ENCODE measurements at regions not wholly inside any gene's neighbourhood (a gene's known extent, or its start where the extent isn't known, plus 50 kb on each side); places are given as distances from the start of the nearest gene placed in this dataset.
"Not testable (repeated sequence)": the region's sequence is repeated elsewhere in the genome, so short reads cannot be mapped to it uniquely, and the experiment has no call there.

DNA sequence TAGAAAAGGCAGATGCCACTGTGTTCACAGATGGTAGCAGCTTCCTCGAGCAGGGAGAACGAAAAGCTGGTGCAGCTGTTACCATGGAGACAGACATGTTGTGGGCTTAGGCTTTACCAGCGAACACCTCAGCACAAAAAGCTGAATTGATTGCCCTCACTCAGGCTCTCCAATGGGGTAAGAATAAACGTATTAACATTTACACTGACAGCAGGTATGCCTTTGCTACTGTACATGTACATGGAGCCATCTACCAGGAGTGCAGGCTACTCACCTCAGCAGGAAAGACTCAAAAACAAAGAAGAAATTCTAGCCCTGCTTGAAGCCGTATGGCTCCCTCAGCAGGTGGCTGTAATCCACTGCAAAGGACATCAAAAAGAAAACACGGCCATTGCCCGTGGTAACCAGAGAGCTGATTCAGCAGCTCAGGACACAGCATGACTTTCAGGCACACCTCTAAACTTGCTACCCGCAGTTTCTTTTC lies 197.7 kb downstream of the ZNF737 start:
- peaks cover 18% of the 10 kb centered on the region for H3K36me3 Mint-ChIP-seq (ENCODE audit: low read depth)

DNA sequence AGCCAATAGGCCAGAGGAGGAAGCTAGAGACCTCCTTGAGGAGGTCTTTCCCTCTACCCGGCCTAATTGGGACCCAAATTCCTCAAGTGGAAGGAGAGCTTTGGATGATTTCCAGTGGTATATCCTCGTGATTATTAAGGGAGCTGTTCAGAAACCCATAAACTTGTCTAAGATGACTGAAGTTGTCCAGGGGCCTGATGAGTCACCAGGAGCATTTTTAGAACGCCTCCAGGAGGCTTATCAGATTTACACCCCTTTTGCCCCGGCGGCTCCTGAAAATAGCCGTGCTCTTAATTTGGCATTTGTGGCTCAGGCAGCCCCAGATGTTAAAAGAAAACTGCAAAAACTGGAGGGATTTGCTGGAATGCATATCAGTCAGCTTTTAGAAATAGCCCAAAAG lies 198.1 kb downstream of the ZNF486 start:
- no peak overlapping the region for H3K4me3 Mint-ChIP-seq
- H3K4me1 Mint-ChIP-seq = peaks cover 11% of the 10 kb centered on the region
- H3K27me3 Mint-ChIP-seq (ENCODE audit: low read depth) = no peaks in the 10 kb centered on the region

More for the DNA sequence above, 197.7 kb downstream of the ZNF737 start:
- Mint-ChIP-seq H3K4me1 (peaks cover 11% of the 10 kb centered on the region), H3K4me3 (peak overlapping the region in 2 of 3 experiments; percentile 31 to 40), H3K9me3 (peaks cover 26% of the 10 kb centered on the region), H3K27ac (peak overlapping the region; percentile 71 to 89 (median 86)), H3K27me3 (ENCODE audit: low read depth) (no peaks in the 10 kb centered on the region)
- TF ChIP-seq, protein P1, sequence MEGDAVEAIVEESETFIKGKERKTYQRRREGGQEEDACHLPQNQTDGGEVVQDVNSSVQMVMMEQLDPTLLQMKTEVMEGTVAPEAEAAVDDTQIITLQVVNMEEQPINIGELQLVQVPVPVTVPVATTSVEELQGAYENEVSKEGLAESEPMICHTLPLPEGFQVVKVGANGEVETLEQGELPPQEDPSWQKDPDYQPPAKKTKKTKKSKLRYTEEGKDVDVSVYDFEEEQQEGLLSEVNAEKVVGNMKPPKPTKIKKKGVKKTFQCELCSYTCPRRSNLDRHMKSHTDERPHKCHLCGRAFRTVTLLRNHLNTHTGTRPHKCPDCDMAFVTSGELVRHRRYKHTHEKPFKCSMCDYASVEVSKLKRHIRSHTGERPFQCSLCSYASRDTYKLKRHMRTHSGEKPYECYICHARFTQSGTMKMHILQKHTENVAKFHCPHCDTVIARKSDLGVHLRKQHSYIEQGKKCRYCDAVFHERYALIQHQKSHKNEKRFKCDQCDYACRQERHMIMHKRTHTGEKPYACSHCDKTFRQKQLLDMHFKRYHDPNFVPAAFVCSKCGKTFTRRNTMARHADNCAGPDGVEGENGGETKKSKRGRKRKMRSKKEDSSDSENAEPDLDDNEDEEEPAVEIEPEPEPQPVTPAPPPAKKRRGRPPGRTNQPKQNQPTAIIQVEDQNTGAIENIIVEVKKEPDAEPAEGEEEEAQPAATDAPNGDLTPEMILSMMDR (IDR thresholded peaks at IDR 0.05; ENCODE audit: unreplicated experiment in 3 of 3) = peak in 1 of 3 experiments; percentile 16

DNA sequence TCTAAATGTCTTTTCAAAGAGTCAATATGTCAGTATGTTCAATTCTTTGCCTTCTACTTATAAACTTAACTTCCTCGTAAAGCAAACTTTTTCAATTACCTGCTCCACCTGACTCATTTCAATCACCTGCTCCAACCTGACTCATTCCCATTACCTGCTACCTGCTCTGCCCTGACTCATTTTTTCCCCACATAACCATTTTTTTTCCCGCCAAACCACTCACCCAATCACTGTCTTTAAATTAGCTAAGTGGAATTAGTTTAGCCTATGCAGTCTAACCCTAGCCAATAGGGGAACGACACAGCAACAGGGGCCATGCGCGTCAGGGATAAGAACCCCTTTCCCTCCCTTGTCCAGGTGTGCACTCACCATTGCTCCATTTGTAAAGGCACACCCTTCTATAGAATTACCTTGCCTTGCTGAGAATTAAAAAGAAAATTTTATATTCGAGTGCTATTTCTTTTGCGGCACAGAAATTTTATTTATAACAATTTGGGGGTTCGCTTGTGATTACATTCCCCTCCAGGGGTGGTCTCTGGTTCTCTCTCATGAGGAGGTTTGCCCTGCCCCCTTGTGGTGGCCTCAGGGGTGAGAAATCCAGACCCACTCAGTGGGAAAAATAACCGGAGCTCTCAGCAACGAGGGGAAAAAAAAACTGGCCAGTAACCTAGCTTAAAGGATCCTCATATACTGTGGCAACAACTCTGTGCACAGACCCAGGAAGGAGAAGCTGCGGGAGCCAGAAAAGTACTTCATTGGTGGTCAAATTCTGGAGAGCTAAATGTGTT lies 193.1 kb downstream of the ZNF486 start:
- Mint-ChIP-seq H3K9me3 (peaks cover 18% of the 10 kb centered on the region), H3K4me1 (no peaks in the 10 kb centered on the region), H3K4me3 (no peak overlapping the region), H3K27me3 (ENCODE audit: low read depth) (no peaks in the 10 kb centered on the region), H3K36me3 (ENCODE audit: low read depth) (no peaks in the 10 kb centered on the region), H3K27ac (no peak overlapping the region)
- TF ChIP-seq, protein P1 (IDR thresholded peaks at IDR 0.05; ENCODE audit: unreplicated experiment in 3 of 3) = peak in 2 of 3 experiments; percentile 11 to 19

More for the DNA sequence above, 198.1 kb downstream of the ZNF486 start:
- H3K9me3 Mint-ChIP-seq = peaks cover 23% of the 10 kb centered on the region
- TF ChIP-seq, protein P1 (IDR thresholded peaks at IDR 0.05; ENCODE audit: unreplicated experiment in 3 of 3) = no peak
- H3K36me3 Mint-ChIP-seq (ENCODE audit: low read depth) = peaks cover 12% of the 10 kb centered on the region
- H3K27ac Mint-ChIP-seq = no peak overlapping the region

DNA sequence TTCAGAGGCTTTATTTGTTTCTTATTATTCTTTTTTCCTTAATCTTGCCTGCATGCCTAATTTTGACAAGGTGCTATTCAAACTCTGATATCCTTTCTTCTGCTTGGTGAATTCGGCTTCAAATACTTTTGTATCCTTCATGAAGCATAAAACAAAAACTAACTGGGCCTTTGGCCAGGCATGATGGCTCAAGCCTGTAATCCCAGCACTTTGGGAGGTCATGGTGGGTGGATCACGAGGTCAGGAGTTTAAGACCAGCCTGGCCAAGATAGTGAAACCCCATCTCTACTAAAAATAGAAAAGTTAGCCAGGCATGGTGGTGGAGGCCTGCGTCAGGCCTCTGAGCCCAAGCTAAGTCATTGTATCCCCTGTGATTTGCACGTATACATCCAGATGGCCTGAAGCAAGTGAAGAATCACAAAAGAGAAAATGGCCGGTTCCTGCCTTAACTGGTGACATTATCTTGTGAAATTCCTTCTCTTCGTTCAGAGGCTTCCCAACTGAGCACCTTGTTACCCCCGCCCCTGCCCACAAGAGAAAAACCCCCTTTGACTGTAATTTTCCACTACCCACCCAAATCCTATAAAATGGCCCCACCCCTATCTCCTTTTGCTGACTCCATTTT lies 191.9 kb downstream of the ZNF486 start:
- H3K27me3 Mint-ChIP-seq (ENCODE audit: low read depth); H3K4me1 Mint-ChIP-seq; H3K27ac Mint-ChIP-seq; H3K4me3 Mint-ChIP-seq; H3K36me3 Mint-ChIP-seq (ENCODE audit: low read depth): not testable (repeated sequence)
- peaks cover 13% of the 10 kb centered on the region for H3K9me3 Mint-ChIP-seq

DNA sequence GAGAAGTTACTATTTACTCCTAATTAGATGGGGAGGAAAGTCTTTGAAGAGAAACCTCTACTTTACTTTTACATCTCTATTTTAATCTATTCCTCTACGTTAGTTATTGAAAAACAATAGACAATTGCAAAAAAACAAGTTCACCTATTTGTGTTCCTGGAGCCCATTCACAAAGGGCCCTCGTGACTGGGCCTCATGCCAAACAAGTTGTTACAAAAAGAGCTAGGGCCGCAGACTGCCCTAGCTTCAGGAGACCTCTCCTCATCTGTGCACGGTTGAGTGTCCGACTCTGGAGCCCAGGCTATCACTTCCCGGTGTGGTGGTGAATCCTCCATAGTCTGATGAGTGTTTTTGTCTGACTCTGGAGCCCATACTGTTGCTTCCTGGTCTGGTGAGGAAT lies 190.9 kb downstream of the ZNF486 start:
- peaks cover 10% of the 10 kb centered on the region for H3K9me3 Mint-ChIP-seq
- no peaks in the 10 kb centered on the region for H3K4me1 Mint-ChIP-seq
- TF ChIP-seq, protein P1 (IDR thresholded peaks at IDR 0.05; ENCODE audit: unreplicated experiment in 3 of 3) = no peak
- no peaks in the 10 kb centered on the region for H3K36me3 Mint-ChIP-seq (ENCODE audit: low read depth)
- H3K27ac Mint-ChIP-seq = no peak overlapping the region
- no peak overlapping the region for H3K4me3 Mint-ChIP-seq
- no peaks in the 10 kb centered on the region for H3K27me3 Mint-ChIP-seq (ENCODE audit: low read depth)

DNA sequence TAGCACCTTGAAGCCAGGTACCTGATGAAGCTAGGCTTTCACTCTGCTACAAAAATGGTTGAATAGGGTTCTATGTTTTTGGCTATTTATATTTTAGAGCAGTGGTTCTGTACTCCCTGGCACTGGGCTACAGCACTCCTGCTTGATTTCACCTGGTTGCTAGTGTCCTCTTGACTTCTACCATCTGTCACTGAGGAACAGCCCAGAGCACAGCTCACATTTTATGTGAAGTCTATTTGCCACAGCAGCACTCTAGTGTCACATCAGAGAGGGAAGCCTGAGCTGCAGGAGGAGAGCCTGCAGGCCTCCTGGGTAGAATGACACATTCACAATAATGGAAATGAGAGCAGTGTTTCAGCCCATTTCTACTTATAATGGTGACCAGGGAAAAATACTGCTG lies 184.2 kb downstream of the ZNF486 start:
- H3K9me3 Mint-ChIP-seq = no peaks in the 10 kb centered on the region
- TF ChIP-seq, protein P1 (IDR thresholded peaks at IDR 0.05; ENCODE audit: unreplicated experiment in 3 of 3) = no peak
- no peaks in the 10 kb centered on the region for H3K27me3 Mint-ChIP-seq (ENCODE audit: low read depth)
- no peaks in the 10 kb centered on the region for H3K4me1 Mint-ChIP-seq
- H3K4me3 Mint-ChIP-seq = no peak overlapping the region
- H3K36me3 Mint-ChIP-seq (ENCODE audit: low read depth) = no peaks in the 10 kb centered on the region
- no peak overlapping the region for H3K27ac Mint-ChIP-seq

Data from nephron (organoid).